Posterior cingulate gyrus (tissue), 11 donors: ENCODE measurements at regions not wholly inside any gene's neighbourhood (a gene's known extent, or its start where the extent isn't known, plus 50 kb on each side); places are given as distances from the start of the nearest gene placed in this dataset.

Source experiments
- DNase-seq, 10 donors: peaks; one replicate each; pipeline versions ENCODE4 v3.0.0 to v3.0.0-alpha.2; 2020 to 2021; ENCODE audit warnings: mixed read lengths in 3 of 10
- intact Hi-C: fragments of 100-400 bp; cut with DNase I; formaldehyde crosslinking; loops from one replicate; pipeline ENCODE4 v1.15.1; 2023

DNA sequence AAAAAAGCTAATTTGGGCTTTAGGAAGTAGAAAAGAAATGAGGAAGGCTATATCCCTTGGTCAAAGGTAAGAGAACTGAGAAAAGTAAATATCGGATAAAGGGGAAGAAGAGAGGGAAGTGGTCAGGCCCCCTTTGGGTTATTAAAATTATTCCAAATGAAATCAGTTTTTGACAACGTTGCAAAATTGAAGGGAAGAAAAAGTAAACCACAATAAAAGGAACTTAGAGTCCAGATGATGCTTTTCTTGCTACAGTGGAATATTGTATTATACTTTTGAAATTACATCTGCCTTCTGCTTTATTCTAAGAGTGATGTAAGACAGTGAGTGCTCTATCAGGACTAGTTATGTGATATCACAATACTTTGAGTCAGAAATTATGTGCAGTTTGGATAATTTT lies 59.4 kb upstream of the RBPJ start:
- no peak for DNase-seq
- intact Hi-C loops = no loop called here

DNA sequence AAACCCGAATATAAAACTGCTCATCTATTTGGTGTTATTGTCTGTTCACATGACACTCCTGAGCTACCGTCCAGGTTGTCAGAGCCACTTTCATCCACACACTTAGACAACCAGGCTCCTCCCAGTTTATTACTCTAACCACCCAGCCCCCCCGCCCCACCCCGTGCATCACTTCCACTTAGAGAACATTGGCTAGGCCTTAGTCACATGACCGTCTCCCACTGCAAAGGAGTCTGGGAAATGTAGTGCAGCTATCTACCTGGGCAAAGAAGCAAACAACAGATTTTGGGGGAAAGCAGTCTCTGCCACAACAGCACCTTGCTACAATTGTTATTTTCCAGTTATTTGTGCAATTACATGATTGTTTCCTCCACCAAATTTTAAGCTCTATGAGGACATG lies 57.6 kb upstream of the RBPJ start:
- no peak for DNase-seq
- intact Hi-C loops = no loop called here

DNA sequence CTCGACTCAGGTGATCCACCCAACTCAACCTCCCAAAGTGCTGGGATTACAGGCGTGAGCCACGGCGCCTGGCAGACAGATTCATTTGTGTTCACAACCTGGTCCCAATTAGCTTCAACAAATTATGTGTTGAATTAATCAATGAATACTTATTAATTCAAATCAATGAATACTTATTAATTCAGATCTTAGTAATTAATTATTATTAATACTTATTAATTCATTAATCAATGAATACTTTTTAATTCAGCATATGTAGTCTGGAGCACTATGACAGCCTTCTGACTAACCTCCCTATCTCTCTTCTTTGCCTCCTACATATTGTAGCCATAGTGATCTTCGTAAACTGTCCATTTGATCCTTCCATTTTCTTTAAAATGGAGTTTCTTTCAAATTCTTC lies 56.7 kb upstream of the RBPJ start:
- intact Hi-C loops = no loop called here
- no peak for DNase-seq

DNA sequence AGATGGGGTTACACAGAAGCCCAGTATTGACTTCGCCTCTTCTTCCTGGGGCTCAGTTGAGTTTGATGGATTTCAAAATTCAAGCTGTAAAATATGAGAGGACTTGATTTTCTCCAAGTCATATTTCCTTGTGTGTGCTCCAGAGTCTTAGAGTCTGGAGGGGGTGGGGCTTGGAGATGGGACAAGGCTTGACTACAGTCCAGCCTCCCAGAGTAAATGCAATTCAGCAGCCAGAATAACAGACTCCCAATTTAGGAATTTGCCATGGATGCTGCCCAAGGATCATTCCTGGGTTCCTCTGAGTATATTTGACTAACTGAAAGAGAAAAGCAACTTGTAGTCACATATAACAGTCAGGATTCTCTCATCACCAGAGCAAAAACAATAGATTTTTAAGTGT lies 53.7 kb upstream of the RBPJ start:
- intact Hi-C loops = no loop called here
- DNase-seq = no peak

DNA sequence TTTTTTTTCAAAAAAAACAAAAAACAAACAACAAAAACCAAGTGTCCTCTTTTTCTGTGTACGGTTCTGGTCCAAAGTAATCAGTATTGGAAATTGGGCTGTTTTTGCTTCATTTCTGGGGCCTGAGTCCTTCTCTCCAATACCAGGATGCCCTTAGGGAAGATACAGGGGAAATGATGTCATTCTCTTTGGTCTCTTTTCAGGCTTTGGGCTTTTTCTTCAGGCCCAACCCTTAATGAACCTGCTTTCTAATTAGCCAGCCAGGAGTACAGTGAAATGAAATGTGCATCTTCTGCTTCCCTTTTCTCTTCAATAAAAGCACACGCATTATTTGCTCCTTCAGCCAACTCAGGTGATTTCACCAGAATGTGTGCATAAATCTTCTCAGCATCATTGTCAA lies 52.6 kb upstream of the RBPJ start:
- no peak for DNase-seq
- intact Hi-C loops = no loop called here

DNA sequence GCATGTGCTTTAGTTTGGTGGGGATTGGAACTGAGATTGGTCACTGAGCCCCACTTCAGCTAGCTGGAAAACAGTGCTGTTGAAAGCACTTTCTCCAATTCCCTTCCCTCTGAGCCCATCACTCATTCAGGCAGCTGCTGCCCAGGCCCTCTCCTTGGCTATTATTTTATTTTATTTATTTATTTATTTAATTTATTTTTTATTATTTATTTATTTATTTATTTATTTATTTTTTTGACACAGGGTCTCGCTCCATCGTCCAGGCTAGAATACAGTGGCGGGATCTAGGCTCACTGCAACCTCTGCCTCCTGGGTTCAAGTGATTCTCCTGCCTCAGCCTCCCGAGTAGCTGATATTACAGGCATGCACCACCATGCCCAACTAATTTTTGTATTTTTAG lies 51.8 kb upstream of the RBPJ start:
- DNase-seq = no peak
- intact Hi-C loops = no loop called here
